GM18498 (cell line): ENCODE measurements at regions not wholly inside any gene's neighbourhood (a gene's known extent, or its start where the extent isn't known, plus 50 kb on each side); places are given as distances from the start of the nearest gene placed in this dataset.

Experiments
- ATAC-seq: cut with Tn5 transposase; IDR thresholded peaks from one replicate; pipeline ENCODE4 v1.9.1; 2021; ENCODE audit warnings: mild to moderate bottlenecking, moderate library complexity; ENCODE audit not compliant: unreplicated experiment

GRCh38 chr18:71807586-71807985 lies 736.6 kb downstream of the CBLN2 start:
- ATAC-seq: no peak

- no peak for ATAC-seq
Measured at GRCh38 chr18:71798986-71799673, 745.0 kb downstream of the CBLN2 start.

- ATAC-seq: no peak
Measured at GRCh38 chr18:71797554-71797953, 746.6 kb downstream of the CBLN2 start.

DNA sequence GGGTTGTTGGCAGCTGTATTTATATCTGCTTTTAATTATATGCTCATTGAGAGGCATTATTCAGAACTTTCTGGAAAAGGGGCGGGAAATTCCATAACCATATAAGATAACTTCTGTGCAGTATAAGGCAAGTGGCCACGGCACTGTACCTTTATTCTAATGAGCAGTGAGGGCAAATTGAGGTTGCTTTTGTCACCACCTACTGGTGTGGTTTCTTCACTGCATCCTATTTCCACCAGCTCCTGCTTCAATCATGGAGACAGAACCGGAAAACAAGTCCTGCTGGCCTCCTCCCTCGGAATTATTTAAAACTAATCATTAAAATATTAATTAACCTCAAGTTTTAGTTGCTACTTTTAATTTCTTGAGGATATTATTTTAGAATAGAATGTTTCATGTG lies 759.4 kb downstream of the CBLN2 start:
- no peak for ATAC-seq

DNA sequence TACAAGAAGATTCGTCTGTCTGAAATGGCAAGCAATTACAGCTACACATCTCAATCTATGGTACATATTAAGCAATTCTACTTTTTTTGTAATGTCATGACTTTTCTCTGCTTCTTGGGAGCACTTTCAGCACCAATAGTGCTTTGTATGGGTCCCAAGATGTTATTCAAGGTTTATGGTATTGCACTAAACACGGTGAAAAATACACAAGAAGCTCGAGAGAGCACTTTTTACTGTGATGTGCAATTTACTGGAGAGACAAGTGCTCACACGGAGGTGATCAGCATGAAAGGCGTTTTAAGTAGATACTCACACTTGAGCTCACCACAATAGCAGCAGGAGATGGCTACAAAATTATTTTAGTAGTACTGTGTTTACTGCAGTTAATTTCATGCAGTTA lies 783.6 kb downstream of the CBLN2 start:
- ATAC-seq: no peak

DNA sequence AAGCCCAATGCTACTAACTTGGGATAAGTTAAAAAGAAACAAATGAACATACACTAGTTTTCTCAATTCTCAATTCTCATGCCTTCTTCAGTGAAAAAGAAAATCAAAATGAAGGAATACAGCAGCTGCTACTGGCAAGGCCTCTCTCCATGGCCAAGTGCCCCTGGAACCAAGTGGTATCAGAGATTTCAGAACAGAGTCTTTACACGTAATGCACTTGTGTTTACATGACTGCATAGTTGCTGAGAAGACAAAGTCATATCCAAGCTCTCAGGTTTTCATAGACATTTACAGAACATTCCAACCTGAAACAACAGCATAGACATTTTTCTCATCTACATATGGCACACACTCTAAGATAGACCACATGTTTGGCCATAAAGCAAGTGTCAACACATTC lies 789.9 kb downstream of the CBLN2 start:
- ATAC-seq: no peak

DNA sequence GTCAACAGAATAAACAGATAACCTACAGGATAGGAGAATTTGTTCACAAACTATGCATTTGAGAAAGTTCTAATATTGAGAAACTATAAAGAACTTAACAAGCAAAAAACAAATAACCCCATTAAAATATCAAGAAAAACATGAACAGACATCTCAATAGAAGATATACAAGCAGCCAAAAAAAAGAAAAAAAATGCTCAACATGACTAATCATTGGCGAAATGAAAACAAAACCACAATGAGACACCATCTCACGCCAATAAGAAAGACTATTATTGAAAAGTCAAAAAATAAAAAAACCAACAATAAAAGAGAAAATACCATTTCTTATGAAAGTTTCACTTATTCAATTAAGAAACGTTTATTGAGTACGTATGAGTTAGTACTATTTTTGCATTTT lies 800.5 kb downstream of the CBLN2 start:
- no peak for ATAC-seq

DNA sequence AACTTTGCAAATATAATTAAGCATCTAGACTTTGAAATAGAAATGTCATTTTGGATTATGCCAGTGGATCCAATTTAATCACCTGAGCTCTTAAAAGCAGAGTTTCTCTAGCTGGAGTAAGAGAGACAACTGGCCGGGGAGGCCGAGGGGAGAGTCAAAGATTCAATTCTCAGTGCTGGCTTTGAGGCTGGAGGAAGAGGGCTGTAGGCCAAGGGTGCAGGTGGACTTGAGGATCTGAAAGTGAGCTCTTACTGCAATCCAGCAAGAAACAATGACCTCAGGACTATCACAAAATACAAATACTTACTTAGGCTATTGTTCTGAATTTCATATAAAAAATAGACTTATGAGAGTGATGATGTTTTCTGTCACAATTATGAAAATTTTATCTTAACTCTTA lies 814.5 kb downstream of the CBLN2 start:
- ATAC-seq: no peak

GRCh38 chr18:71727909-71728308 lies 816.2 kb downstream of the CBLN2 start:
- ATAC-seq: no peak

- no peak for ATAC-seq
Measured at GRCh38 chr18:71725256-71725655, 818.9 kb downstream of the CBLN2 start.

DNA sequence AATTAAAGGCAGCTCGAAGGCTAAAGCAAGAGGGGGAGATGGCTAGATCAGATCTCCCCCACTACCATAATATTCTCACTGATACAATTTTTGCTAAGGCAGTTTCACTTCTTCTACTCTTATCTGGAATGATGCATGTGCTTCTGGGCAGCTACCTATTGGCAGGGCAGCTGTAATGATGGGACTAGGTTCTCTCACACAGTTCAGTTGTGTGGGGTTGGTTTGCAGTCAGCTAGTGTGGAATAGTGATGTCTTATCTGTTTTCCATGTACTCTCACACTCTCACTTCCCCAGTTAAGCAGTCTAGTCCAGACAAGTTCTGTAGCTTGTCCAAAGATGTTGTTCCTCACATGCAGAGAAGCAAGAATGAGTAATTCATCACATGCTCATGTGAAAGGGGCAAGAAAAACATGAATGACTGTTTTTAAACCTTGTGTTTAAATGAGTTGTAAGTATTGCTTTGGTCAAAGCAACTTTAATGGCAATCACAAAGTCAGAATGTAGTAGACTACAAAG lies 836.1 kb downstream of the CBLN2 start:
- no peak for ATAC-seq

- ATAC-seq: peak; percentile 57
Measured at GRCh38 chr18:71707400-71707799, 836.7 kb downstream of the CBLN2 start.

DNA sequence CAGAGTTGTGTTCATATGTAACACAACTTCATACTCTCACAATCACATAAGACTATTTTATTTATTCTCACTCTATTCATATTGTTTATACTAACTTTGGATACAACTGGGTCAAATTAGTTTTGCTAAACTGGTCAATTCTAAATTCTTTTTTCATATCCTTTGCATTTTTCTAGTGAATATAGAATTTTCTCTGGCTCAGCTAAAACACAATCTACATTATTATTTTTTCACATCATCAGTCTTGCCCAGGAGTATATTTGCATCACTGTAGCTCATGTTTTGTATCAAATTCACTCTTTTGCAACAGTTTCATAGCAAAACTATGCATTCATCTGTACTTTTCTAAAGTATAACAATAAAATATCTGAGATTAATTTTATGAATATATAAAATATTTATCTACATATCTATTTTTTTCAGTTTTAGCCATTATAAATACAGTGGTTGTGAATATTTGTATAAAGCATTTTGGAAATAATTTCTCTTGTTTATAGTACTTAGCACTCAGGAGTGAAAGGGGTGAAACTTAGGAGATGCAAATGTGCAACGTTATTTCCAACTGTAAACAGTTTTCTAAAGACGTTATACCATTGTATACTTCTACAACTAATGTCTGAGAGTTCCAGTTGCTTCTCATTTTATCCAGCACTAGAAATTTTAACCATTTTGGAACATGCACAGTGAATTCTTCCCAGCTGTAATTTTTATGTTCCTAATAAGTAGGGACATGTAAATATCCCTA lies 854.6 kb downstream of the CBLN2 start:
- ATAC-seq: no peak

GRCh38 chr18:71682591-71682990 lies 861.6 kb downstream of the CBLN2 start:
- ATAC-seq: no peak

DNA sequence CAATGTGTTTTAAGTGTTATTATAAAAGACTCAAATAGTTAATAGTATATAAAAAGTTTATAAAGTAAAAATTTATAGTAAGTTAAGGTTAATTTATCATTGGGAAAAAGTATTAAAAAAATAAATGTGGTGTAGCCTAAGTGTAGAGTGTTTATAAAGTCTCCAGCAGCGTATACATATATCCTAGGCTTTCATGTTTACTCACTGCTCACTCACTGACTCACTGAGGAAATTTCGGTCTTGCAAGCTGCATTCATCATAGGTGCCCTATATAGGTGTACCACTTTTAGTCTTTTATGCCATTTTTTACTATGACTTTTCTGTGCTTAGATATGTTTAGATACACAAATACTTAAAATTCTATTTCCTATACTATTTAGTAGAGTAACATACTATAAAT lies 866.0 kb downstream of the CBLN2 start:
- ATAC-seq: no peak

DNA sequence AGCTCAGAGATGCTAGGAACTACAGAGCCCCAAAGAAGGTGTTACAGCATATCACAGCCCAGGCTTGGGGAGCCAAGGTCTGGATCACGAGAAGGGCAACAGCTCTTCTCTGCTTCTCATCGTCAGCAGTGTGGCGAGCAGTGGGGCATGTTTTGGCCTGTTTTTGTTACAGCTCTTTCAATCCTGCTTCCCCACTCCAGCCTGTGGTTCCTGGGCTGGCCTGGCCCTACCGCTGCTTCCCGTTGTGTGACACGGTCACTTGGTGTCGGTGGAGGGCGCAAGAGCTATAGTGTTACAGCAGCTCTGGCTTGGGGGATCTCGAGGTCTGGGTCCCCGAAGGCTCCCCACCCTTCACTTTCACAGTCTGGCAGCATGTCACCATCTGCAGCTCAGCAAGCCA lies 870.2 kb downstream of the CBLN2 start:
- no peak for ATAC-seq

DNA sequence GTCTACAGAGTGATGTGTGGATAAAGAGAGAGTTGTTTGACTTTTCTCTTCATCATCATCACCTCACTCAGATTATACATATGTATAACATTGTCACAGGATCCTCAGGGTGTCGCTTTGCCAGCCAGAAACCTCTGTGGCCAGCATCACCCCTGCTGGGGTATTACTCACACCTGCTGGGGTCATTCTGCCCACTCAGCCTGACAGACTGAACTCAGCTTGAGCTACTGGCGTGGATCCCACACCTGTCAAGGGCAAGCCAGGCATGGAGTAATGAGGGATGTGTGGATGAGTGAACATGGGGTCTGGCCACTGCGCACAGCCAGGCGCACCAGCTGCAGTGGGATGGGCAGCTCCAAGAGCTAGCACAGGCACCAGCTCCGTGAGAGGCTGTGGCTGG lies 870.6 kb downstream of the CBLN2 start:
- no peak for ATAC-seq

- ATAC-seq: no peak
Measured at GRCh38 chr18:71666481-71666880, 877.7 kb downstream of the CBLN2 start.

DNA sequence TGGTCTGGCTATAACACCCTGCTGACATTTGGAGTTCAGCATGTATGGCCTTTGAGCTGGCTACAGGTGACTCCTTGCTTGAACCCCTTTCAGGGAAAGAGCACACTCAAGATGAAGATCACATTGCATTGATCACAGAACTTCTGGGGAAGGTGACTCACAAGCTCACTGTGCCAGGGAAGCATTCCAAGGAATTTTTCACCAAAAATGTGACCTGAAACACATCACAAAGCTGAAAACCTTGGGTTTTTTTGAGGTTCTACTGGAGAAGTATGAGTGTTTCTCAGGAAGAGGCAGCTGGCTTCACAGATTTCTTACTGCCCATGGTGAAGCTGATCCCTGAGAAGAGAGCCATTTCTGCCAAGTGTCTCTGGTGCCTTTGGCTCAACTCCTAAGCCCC lies 879.0 kb downstream of the CBLN2 start:
- no peak for ATAC-seq

DNA sequence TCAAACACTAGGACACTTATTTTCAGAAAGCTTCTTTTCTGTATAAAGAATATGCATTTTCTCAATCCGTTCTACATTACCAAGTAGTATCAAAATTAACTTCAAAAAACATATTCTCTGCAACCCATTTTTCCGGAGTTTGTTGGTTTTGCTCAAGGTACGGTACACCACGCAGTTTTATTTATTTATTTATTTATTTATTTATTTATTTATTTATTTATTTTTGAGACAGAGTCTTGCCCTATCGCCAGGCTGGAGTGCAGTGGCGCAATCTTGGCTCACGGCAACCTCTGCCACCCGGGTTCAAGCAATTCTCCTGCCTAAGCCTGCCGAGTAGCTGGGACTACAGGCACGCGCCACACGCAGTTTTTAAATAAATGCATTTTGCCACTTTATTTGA lies 900.3 kb downstream of the CBLN2 start:
- ATAC-seq: no peak

- ATAC-seq: no peak
Measured at GRCh38 chr18:71630696-71631095, 913.4 kb downstream of the CBLN2 start.

- ATAC-seq: no peak
Measured at GRCh38 chr18:71625556-71626090, 918.5 kb downstream of the CBLN2 start.
